ENCODE measurements at regions not wholly inside any gene's neighbourhood (a gene's known extent, or its start where the extent isn't known, plus 50 kb on each side); places are given as distances from the start of the nearest gene placed in this dataset.
"Not testable (repeated sequence)": the region's sequence is repeated elsewhere in the genome, so short reads cannot be mapped to it uniquely, and the experiment has no call there.

DNA sequence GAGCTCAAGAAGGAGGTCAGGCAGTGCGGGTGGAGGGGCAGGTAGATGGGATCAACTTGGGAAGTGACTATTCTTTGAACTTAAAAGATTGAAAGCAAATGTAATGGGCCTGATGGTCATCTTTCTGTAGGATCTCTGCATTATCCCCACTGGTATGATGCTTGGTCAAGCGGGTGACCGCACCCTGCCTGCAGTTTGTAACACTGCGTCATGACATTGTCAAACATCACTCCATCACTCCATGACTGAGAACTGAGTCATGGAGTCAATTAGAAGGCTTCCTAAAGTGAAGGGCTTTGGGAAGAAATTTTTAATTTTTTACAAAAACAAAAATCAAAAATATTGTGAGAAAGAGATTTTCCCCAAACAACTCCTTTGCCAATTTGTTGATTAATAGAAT is 62.4 kb upstream of the BMAL1 start:
- TF ChIP-seq POLR2AphosphoS5 (IDR thresholded peaks at IDR 0.05; ENCODE audit: low read depth, low read length) (no peak), TAF1 (IDR thresholded peaks at IDR 0.05; ENCODE audit: borderline replicate concordance, low read depth, low read length) (no peak), POLR2A (IDR thresholded peaks at IDR 0.05; ENCODE audit: low read depth, low read length) (no peak)
- DNase-seq (ENCODE audit: insufficient read length): no peak
- no peak for FAIRE-seq

DNA sequence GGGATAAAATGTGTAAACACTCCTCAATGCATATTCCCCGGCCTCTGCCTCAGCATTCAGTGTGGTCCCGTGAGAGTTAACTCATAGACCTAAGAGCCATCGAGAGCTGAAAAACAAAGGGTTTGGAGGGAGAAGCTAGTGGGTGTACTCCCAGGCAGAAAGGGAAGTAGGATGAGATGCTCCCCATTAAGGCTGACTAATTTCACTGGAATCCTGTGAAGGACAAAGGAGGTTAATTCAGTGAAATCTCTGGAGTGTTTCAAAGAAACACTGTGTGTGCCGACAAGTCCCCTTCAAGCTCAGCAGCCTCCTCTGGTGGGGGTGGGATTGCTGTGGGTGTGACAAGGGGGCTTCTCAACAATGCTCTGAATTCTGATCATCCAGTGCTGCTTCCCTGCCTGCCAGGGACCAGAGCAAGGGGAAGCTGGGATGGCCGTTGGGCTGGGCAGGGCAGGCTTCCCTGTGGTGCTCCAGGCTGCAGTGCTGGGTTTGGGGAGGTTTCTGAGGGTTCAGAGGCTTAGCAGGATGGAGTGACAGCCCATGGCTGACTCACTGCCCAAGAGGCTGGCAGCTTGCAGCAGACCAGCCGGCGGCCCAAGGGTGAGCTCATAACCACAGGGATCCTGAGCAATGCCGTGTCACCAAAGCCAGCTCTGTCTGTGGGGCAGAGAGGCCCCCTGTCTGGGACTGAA is 61.4 kb upstream of the BMAL1 start:
- DNase-seq (ENCODE audit: insufficient read length): no peak
- no peak for FAIRE-seq
- TF ChIP-seq POLR2AphosphoS5 (IDR thresholded peaks at IDR 0.05; ENCODE audit: low read depth, low read length) (no peak), POLR2A (IDR thresholded peaks at IDR 0.05; ENCODE audit: low read depth, low read length) (no peak), TAF1 (IDR thresholded peaks at IDR 0.05; ENCODE audit: borderline replicate concordance, low read depth, low read length) (no peak)

DNA sequence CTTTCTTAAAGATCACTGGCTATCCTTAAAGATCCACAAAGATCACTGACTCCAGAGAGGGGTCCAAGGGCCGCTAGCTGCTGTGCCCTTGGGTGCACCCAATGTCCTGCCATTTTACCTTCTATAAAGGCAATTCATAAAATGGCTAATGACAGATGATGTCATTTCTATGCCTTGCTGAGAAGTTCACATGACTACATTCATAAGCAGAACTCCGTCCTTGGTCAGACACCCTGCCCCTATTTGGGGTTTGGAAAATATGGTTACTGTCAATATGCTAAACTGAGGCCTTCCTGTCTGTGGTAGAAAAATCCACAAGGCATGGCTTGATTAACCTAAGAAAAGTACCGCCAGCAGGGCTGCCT is 60.9 kb upstream of the BMAL1 start:
- no peak for FAIRE-seq
- DNase-seq (ENCODE audit: insufficient read length): no peak
- TF ChIP-seq POLR2AphosphoS5 (IDR thresholded peaks at IDR 0.05; ENCODE audit: low read depth, low read length): no peak
- no peak for TF ChIP-seq TAF1 (IDR thresholded peaks at IDR 0.05; ENCODE audit: borderline replicate concordance, low read depth, low read length)
- TF ChIP-seq POLR2A (IDR thresholded peaks at IDR 0.05; ENCODE audit: low read depth, low read length): no peak

DNA sequence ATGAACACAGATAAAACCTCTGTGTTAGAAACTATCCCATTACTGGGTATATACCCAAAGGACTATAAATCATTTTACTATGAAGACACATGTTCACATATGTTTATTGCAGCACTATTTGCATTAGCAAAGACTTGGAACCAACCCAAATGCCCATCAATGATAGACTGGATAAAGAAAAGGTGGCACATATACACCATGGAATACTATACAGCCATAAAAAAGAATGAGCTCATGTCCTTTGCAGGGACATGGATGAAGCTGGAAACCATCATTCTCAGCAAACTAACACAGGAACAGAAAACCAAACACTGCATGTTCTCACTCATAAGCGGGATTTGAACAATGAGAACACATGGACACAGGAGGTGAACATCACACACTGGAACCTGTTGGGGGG is 58.9 kb upstream of the BMAL1 start:
- FAIRE-seq; DNase-seq (ENCODE audit: insufficient read length): not testable (repeated sequence)

GRCh38 chr11:13220148-13220547 is 57.4 kb upstream of the BMAL1 start:
- TF ChIP-seq POLR2AphosphoS5 (IDR thresholded peaks at IDR 0.05; ENCODE audit: low read depth, low read length) (no peak), TAF1 (IDR thresholded peaks at IDR 0.05; ENCODE audit: borderline replicate concordance, low read depth, low read length) (no peak), POLR2A (IDR thresholded peaks at IDR 0.05; ENCODE audit: low read depth, low read length) (no peak)

GRCh38 chr11:13221722-13222121 is 55.9 kb upstream of the BMAL1 start:
- DNase-seq (ENCODE audit: insufficient read length) (no peak), FAIRE-seq (no peak)
- TF ChIP-seq TAF1 (IDR thresholded peaks at IDR 0.05; ENCODE audit: borderline replicate concordance, low read depth, low read length) (no peak), POLR2AphosphoS5 (IDR thresholded peaks at IDR 0.05; ENCODE audit: low read depth, low read length) (no peak), POLR2A (IDR thresholded peaks at IDR 0.05; ENCODE audit: low read depth, low read length) (no peak)

More at GRCh38 chr11:13220148-13220547, 57.4 kb upstream of the BMAL1 start:
- FAIRE-seq (no peak), DNase-seq (ENCODE audit: insufficient read length) (no peak)

DNA sequence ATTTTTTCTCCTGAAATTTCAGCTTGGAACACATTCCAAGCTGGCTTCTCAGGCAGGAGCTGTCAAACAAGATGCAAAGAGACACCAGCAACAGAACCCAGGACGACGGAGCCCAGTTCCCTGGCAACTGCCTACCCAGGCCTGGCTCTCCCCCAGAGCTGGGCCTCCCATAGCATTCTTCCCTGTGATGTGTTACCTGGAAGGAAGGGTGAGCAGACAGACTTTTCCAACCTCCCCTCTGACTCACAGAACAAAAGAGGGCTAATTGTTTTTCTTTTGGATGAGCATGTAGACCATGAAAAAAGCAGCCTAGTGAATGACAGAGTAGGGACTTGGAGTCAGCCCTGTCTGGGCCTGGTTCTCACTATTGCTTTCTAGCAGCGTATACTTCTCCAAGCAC is 55.3 kb upstream of the BMAL1 start:
- TF ChIP-seq POLR2A (IDR thresholded peaks at IDR 0.05; ENCODE audit: low read depth, low read length): no peak
- TF ChIP-seq POLR2AphosphoS5 (IDR thresholded peaks at IDR 0.05; ENCODE audit: low read depth, low read length): no peak
- TF ChIP-seq TAF1 (IDR thresholded peaks at IDR 0.05; ENCODE audit: borderline replicate concordance, low read depth, low read length): no peak
- DNase-seq (ENCODE audit: insufficient read length) (no peak), FAIRE-seq (no peak)

- FAIRE-seq: no peak
- TF ChIP-seq POLR2AphosphoS5 (IDR thresholded peaks at IDR 0.05; ENCODE audit: low read depth, low read length) (no peak), TAF1 (IDR thresholded peaks at IDR 0.05; ENCODE audit: borderline replicate concordance, low read depth, low read length) (no peak)
- DNase-seq (ENCODE audit: insufficient read length): no peak
Measured at GRCh38 chr11:13223112-13223511, 54.5 kb upstream of the BMAL1 start.

DNA sequence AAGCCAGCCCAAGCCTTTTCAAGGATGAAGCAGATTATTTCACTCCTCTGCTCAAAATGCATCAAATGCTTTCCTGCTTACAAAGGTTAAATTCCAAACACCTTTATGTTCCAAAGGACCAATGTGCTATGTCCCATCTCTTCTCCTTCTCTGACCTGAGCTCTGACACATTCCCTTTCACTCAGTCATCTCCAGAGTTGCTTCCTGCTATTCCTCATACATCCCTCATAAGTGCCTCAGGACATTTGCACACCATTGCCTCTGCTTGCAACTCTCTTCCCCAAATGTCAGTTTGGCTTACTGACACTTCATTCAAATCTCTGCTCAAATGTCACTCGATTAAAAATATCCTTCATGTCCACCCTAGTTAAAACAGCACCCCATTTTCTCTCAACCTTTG is 53.3 kb upstream of the BMAL1 start:
- TF ChIP-seq POLR2AphosphoS5 (IDR thresholded peaks at IDR 0.05; ENCODE audit: low read depth, low read length) (no peak), TAF1 (IDR thresholded peaks at IDR 0.05; ENCODE audit: borderline replicate concordance, low read depth, low read length) (no peak), POLR2A (IDR thresholded peaks at IDR 0.05; ENCODE audit: low read depth, low read length) (no peak)
- DNase-seq (ENCODE audit: insufficient read length) (no peak), FAIRE-seq (no peak)

GRCh38 chr11:13225038-13226001 is 52.3 kb upstream of the BMAL1 start:
- DNase-seq (ENCODE audit: insufficient read length) (no peak), FAIRE-seq (no peak)
- TF ChIP-seq POLR2A (IDR thresholded peaks at IDR 0.05; ENCODE audit: low read depth, low read length) (no peak), TAF1 (IDR thresholded peaks at IDR 0.05; ENCODE audit: borderline replicate concordance, low read depth, low read length) (no peak), POLR2AphosphoS5 (IDR thresholded peaks at IDR 0.05; ENCODE audit: low read depth, low read length) (no peak)

DNA sequence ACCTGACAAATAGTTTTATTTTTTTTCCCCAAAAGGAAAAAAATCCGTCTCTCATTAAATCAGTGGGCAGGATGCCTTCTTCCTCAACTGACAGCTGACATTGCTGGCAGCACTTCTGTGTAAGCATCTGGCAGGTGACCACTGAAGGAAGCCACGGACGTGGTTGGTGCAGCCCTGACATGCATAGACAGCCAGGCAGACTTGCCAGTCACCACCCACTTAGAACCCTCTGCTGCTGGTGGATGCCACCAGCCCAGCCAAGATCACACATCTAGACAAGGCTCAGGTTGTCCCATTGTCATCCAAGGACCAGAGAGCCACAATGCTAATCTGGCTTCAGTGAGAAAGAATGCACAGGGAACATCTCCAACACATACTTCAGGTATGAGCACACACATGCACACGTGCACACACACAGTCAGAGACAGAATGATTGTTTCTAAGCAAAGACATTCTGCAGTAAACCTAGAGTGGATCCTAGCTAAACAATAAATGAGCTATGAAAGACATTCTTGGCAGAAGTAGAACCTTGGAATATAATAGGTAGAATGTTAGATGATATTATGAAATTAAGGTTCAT is 49.8 kb upstream of the BMAL1 start:
- FAIRE-seq: no peak
- TF ChIP-seq POLR2AphosphoS5 (IDR thresholded peaks at IDR 0.05; ENCODE audit: low read depth, low read length): no peak
- DNase-seq (ENCODE audit: insufficient read length): no peak

Measured in GM12892 (cell line).